LNCAP (cell line): ENCODE measurements at regions not wholly inside any gene's neighbourhood (a gene's known extent, or its start where the extent isn't known, plus 50 kb on each side); places are given as distances from the start of the nearest gene placed in this dataset.

Experiments
- TF ChIP-seq, protein P1 (sequence below): fragments of 450-650 bp; IDR thresholded peaks from 2 replicates; pipeline ENCODE4 v1.5.1; 2017; ENCODE audit warnings: mild to moderate bottlenecking

DNA sequence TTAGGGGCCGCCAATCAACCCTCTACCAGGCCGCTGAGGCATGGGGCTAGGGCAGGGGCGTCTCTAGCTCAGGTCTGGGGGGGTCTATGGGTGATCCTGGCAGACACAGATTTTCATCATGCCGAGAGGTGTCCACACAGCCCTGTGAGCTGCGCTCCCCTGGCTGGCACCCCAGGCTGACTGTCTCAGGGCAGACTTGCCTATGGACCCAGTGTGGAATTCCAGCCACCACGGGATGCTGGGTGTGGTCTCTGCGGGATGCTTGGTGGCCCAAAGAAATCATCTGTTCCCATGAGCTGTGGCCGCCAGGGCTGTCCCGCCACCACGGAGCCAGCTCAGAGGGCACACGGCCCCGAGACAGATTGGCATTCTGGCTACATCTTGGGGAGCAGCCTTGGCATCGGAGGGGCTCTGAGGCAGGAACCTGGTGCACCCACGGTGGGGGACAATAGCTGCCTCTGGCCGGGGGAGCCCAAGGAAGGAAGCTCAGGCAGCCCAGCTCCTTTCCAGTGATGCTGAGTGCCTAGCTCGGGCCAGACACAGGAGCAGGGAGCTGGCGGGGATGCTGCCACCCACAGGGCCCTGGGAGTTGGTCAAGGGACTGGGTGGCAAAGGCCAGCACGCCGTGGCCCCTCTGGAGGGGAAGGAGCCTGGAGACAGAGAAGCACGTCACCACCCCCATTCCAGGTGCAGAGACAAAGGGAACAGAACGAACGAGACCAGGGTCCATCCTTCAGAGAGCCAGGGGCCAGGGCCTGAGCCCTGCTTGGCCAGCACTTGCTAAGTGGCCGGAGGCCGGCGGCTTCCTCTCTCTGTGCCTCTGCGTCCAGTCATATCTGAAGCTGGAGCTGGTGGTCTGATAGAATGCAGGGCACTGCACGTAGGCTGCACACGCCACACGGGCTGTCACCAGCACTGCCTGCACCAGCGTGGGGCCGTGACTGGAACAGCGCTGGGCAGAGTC, 64.4 kb upstream of the FGF3 start:
- TF ChIP-seq, protein P1, sequence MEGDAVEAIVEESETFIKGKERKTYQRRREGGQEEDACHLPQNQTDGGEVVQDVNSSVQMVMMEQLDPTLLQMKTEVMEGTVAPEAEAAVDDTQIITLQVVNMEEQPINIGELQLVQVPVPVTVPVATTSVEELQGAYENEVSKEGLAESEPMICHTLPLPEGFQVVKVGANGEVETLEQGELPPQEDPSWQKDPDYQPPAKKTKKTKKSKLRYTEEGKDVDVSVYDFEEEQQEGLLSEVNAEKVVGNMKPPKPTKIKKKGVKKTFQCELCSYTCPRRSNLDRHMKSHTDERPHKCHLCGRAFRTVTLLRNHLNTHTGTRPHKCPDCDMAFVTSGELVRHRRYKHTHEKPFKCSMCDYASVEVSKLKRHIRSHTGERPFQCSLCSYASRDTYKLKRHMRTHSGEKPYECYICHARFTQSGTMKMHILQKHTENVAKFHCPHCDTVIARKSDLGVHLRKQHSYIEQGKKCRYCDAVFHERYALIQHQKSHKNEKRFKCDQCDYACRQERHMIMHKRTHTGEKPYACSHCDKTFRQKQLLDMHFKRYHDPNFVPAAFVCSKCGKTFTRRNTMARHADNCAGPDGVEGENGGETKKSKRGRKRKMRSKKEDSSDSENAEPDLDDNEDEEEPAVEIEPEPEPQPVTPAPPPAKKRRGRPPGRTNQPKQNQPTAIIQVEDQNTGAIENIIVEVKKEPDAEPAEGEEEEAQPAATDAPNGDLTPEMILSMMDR = no peak

DNA sequence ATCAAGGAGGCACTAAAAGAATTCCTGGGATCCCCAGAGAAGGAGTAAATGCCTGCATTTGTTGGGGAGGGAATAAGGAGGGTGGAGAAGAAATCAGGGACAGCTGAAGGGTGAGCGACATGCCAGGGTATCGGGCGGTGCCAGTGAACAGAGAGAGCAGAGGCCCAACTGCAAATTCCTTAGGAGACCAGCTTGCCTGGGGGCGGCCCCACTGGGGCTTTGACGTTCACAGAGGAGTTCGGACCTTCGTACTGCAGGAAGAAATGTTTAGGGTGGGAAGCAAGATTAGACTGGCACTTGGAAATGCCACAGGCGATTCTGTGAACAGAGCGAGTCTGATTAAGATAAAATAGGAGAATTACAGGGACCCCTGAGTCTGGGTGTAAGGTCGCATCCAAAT, 65.1 kb upstream of the FGF3 start:
- TF ChIP-seq, protein P1 = no peak

DNA sequence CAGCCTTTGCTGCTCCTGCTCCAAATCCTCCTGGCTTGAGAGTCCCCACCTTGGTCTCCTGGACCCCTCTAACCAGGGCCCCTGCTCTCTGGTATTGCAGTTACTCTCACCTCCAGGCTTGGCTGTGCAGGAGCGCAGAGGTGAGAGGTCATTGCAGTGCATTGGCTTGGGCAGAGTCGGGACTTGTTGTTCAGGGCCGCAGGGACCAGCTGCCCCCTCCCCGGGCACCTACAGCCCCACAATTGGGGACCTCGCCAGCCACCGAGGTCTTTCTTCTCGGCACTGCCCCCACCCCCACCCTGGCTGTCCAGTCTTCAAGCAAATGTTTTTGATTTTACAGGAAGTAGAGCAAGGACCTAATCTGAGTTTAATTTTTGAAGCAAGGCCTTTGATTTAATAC, 65.5 kb upstream of the FGF3 start:
- TF ChIP-seq, protein P1 = no peak

DNA sequence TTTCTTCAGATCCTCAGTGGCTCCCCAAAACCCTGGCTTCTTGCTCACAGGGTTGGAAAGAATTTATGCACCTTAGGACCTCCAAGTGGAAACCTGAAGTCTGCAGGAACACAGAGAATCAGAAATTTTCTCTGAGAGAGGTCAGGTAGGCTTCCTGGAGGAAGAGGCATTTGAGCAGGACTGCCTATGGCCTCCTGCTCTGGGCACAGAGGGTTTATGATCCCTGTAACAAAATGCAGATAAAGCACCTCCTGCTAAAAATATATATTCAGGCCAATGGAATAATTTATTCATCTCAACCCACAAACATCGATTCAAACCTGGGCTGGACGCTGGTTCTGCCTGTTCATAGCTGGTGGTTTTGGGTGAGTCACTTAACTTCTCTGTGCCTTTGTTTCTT, 68.1 kb upstream of the FGF3 start:
- TF ChIP-seq, protein P1 = no peak

DNA sequence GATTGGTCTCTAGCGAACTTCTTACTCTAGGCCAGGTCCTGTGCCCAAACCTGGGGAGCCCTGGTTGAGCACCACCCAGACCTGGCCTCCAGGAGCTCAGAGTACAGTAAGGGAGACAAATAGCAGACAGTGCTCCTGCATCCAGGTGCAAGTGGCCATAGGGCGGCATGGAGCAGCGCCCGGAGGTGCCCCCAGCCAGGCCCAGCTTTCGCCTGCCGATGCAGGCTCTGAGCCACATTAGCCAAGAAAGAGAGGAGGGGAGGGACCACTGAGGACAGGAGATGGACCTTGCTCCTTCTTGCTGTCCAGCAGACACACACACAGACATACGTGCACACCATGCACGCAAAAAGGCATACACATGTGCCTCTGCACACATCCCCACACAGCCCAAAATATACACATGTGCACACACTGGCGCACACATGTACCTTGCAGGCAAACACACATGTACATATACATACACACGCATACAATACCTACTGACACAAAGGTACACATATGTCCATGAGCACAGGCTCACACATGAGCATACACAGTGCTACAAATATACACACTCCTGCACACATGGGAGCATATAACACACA, 68.7 kb upstream of the FGF3 start:
- TF ChIP-seq, protein P1 = no peak

DNA sequence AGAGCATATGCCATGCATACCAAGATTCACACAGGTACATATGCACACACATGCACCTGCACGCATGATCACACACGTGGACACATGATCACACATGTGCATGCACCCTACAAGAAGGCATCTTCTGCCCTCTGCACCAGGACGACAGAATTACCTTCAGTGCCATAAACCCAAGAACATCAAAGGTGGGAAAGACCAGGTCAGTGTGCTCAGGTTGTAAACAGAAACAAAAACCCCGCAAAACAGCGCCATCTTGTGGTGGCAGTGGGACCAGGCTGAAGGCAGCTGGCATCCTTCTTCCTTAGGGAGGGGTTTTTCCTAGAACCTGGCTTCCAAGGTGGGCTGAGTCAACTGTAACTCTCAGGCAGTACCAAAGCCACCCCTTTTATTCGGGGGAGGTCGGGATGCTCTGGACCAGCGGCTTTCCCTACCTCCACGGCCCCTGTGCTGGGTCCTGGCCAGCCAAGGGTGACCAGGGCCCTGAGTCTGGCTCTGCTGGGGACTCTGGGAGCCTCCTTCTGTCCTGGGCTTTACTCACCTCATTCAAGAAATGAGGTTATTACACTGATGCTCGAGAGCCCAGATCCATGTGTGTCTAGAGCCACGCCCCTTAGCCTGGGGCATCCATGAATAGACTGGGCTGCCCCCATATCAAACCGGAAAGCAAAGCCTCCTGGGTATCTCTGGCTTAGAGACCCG, 69.4 kb upstream of the FGF3 start:
- TF ChIP-seq, protein P1 = peak; percentile 97

DNA sequence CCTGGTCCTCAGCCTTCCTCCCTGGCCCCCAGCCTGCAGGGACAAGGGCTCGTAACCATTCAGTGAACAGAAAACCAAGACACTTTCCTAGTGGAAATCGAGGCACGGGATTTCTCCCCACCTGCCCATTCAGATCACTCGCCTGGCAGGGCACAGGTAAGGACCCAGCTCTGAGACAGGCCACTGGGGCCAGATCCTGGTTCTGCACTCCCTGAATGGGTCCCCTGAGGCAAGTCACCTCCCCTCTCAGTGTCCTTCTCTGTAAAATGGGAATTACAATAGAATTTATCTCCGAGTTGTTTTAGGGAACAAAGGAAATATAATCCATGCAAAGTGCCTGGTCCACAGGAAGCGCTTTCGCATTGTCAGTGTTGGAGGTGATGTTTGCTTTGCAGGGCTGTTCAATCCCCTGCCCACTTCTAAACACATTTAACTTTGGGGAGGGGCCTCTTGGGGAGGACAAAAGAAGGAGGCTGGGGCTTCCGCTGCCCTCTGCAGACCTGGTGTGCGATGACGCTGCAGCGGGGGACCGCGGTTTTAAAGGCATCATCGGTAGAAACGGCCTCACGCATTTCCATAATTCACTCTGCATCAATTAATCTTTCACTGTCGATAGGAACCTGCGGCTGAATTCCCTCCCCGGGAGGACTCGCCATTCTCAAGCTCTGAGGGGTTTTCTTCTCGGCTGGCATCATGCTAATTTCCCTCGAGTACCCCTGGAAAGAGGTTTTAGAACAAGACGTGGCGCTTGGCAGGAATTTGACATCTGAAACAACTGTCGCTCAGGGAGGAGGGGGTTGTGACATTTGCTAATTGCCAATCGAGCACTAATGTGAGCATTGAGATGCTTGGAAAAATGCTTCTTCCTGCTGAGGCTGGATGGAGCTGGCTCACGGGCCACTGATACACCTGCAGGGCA, 70.4 kb upstream of the FGF3 start:
- TF ChIP-seq, protein P1 = no peak
